ENCODE measurements at regions not wholly inside any gene's neighbourhood (a gene's known extent, or its start where the extent isn't known, plus 50 kb on each side); places are given as distances from the start of the nearest gene placed in this dataset.

GRCh38 chr5:64040490-64040889 is 78.2 kb upstream of the HTR1A start:
- intact Hi-C loops (cut with DNase I; ENCODE audit: low total_unique reads), result no loop called here
- 73 to 100% methylated on average over 2 to 3 of the region's 3 CpGs for WGBS, 2 donors (ENCODE audit: low coverage in 1 of 2)
- H3K36me3 ChIP-seq, result no peaks in the 10 kb centered on the region

DNA sequence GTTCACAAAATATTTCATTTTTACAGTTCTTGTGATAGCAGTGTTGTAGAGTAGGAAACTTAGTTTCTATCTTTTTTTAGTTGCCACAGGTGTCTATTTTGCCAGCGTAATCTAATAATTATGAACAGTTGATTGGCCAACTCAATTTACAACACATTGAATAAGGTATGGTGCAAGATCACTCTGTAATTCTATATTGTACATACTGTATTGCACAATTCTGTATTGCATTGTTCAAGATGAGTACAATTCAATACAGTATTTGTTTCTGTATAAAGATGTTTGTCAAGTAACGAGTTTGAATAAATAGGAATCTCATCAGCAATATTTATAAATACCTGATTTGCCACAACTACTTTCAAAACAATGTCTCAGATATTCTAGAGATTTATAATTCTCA is 64.2 kb upstream of the HTR1A start:
- in situ Hi-C loops (cut with MboI; ENCODE audit: low pct_ligation_motif_present in 1 of 4, low pct_unique_long_range_greater_than_20kb in 1 of 4, low sequenced_read_pairs in 3 of 4), result no loop called here
- TF ChIP-seq POLR2AphosphoS5 (IDR thresholded peaks at IDR 0.05) (no peak), EP300 (IDR thresholded peaks at IDR 0.05; ENCODE audit: low read depth) (no peak), POLR2A (IDR thresholded peaks at IDR 0.05) (no peak)
- TF ChIP-seq, protein P1, sequence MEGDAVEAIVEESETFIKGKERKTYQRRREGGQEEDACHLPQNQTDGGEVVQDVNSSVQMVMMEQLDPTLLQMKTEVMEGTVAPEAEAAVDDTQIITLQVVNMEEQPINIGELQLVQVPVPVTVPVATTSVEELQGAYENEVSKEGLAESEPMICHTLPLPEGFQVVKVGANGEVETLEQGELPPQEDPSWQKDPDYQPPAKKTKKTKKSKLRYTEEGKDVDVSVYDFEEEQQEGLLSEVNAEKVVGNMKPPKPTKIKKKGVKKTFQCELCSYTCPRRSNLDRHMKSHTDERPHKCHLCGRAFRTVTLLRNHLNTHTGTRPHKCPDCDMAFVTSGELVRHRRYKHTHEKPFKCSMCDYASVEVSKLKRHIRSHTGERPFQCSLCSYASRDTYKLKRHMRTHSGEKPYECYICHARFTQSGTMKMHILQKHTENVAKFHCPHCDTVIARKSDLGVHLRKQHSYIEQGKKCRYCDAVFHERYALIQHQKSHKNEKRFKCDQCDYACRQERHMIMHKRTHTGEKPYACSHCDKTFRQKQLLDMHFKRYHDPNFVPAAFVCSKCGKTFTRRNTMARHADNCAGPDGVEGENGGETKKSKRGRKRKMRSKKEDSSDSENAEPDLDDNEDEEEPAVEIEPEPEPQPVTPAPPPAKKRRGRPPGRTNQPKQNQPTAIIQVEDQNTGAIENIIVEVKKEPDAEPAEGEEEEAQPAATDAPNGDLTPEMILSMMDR (IDR thresholded peaks at IDR 0.05), result no peak
- no peak for DNase-seq
- H3K27me3 ChIP-seq, result no peaks in the 10 kb centered on the region
- no peaks in the 10 kb centered on the region for H3K36me3 ChIP-seq
- no peaks in the 10 kb centered on the region for H3K9me3 ChIP-seq
- no peaks in the 10 kb centered on the region for H3K4me1 ChIP-seq
- 58 to 72% methylated on average over 2 of the region's 2 CpGs for WGBS, 2 donors (ENCODE audit: low coverage in 1 of 2)
- intact Hi-C loops (cut with DNase I; ENCODE audit: low total_unique reads), result no loop called here
- no peak overlapping the region for H3K27ac ChIP-seq
- H3K4me3 ChIP-seq, result no peak overlapping the region

More at GRCh38 chr5:64040490-64040889, 78.2 kb upstream of the HTR1A start:
- TF ChIP-seq POLR2AphosphoS5 (IDR thresholded peaks at IDR 0.05) (no peak), EP300 (IDR thresholded peaks at IDR 0.05; ENCODE audit: low read depth) (no peak), POLR2A (IDR thresholded peaks at IDR 0.05) (no peak)
- TF ChIP-seq, protein P1 (IDR thresholded peaks at IDR 0.05), result no peak
- Histone ChIP-seq H3K4me3 (no peak overlapping the region), H3K27ac (no peak overlapping the region), H3K9me3 (peaks cover 0 to 6% of the 10 kb centered on the region in 2 donors), H3K27me3 (no peaks in the 10 kb centered on the region), H3K4me1 (no peaks in the 10 kb centered on the region)
- in situ Hi-C loops (cut with MboI; ENCODE audit: low pct_ligation_motif_present in 1 of 4, low pct_unique_long_range_greater_than_20kb in 1 of 4, low sequenced_read_pairs in 3 of 4), result no loop called here
- no peak for DNase-seq

GRCh38 chr5:64019746-64020145 is 57.5 kb upstream of the HTR1A start:
- Histone ChIP-seq H3K27ac (no peak overlapping the region), H3K4me3 (no peak overlapping the region), H3K4me1 (no peaks in the 10 kb centered on the region), H3K9me3 (no peaks in the 10 kb centered on the region), H3K36me3 (no peaks in the 10 kb centered on the region), H3K27me3 (no peaks in the 10 kb centered on the region)
- DNase-seq, result no peak
- intact Hi-C loops (cut with DNase I; ENCODE audit: low total_unique reads), result no loop called here
- whole genome bisulfite sequencing, 2 donors (ENCODE audit: low coverage in 1 of 2), result 80 to 81% methylated on average over 2 of the region's 2 CpGs
- in situ Hi-C loops (cut with MboI; ENCODE audit: low pct_ligation_motif_present in 1 of 4, low pct_unique_long_range_greater_than_20kb in 1 of 4, low sequenced_read_pairs in 3 of 4), result no loop called here
- no peak for TF ChIP-seq POLR2AphosphoS5 (IDR thresholded peaks at IDR 0.05)
- TF ChIP-seq POLR2A (IDR thresholded peaks at IDR 0.05), result no peak
- TF ChIP-seq EP300 (IDR thresholded peaks at IDR 0.05; ENCODE audit: low read depth), result no peak

GRCh38 chr5:64018966-64019365 is 56.7 kb upstream of the HTR1A start:
- no peaks in the 10 kb centered on the region for H3K9me3 ChIP-seq
- H3K4me1 ChIP-seq, result no peaks in the 10 kb centered on the region
- WGBS, 2 donors (ENCODE audit: low coverage in 1 of 2), result 43 to 71% methylated on average over 1 to 2 of the region's 2 CpGs
- intact Hi-C loops (cut with DNase I; ENCODE audit: low total_unique reads) (no loop called here), in situ Hi-C loops (cut with MboI; ENCODE audit: low pct_ligation_motif_present in 1 of 4, low pct_unique_long_range_greater_than_20kb in 1 of 4, low sequenced_read_pairs in 3 of 4) (no loop called here)
- H3K27me3 ChIP-seq, result no peaks in the 10 kb centered on the region
- H3K36me3 ChIP-seq, result no peaks in the 10 kb centered on the region
- H3K27ac ChIP-seq, result no peak overlapping the region
- TF ChIP-seq POLR2AphosphoS5 (IDR thresholded peaks at IDR 0.05), result no peak
- TF ChIP-seq, protein P1 (IDR thresholded peaks at IDR 0.05), result no peak
- TF ChIP-seq POLR2A (IDR thresholded peaks at IDR 0.05), result no peak
- TF ChIP-seq EP300 (IDR thresholded peaks at IDR 0.05; ENCODE audit: low read depth), result no peak
- DNase-seq, result no peak
- no peak overlapping the region for H3K4me3 ChIP-seq

- in situ Hi-C loops (cut with MboI; ENCODE audit: low pct_ligation_motif_present in 1 of 4, low pct_unique_long_range_greater_than_20kb in 1 of 4, low sequenced_read_pairs in 3 of 4), result no loop called here
- H3K27me3 ChIP-seq, result no peaks in the 10 kb centered on the region
- DNase-seq, result no peak
- 70 to 100% methylated on average over 1 of the region's 1 CpG for WGBS, 2 donors (ENCODE audit: low coverage in 1 of 2)
- H3K9me3 ChIP-seq, result no peaks in the 10 kb centered on the region
- H3K27ac ChIP-seq, result no peak overlapping the region
- H3K36me3 ChIP-seq, result no peaks in the 10 kb centered on the region
- intact Hi-C loops (cut with DNase I; ENCODE audit: low total_unique reads), result no loop called here
- no peak overlapping the region for H3K4me3 ChIP-seq
- no peaks in the 10 kb centered on the region for H3K4me1 ChIP-seq
- TF ChIP-seq EP300 (IDR thresholded peaks at IDR 0.05; ENCODE audit: low read depth) (no peak), POLR2AphosphoS5 (IDR thresholded peaks at IDR 0.05) (no peak), POLR2A (IDR thresholded peaks at IDR 0.05) (no peak)
- TF ChIP-seq, protein P1 (IDR thresholded peaks at IDR 0.05), result no peak
Observed at GRCh38 chr5:64015824-64016223, 53.6 kb upstream of the HTR1A start.

Data from transverse colon (tissue), 4 donors.